GM20000 (cell line): ENCODE measurements at regions not wholly inside any gene's neighbourhood (a gene's known extent, or its start where the extent isn't known, plus 50 kb on each side); places are given as distances from the start of the nearest gene placed in this dataset.

Experiments
- DNase-seq: peaks from one replicate; pipeline ENCODE4 v3.0.0; 2012; ENCODE audit warnings: low spot score
- CTCF ChIP-seq: IDR thresholded peaks from 2 replicates; pipeline ENCODE4 v1.5.1; 2012; ENCODE audit warnings: mild to moderate bottlenecking, control low read depth; ENCODE audit errors: extremely low read depth, missing control alignments

- no peak for TF ChIP-seq CTCF
- DNase-seq: no peak
Measured at GRCh38 chr4:13261486-13262257, 222.5 kb downstream of the RAB28 start.

- no peak for DNase-seq
- no peak for TF ChIP-seq CTCF
Measured at GRCh38 chr4:13260513-13260912, 223.6 kb downstream of the RAB28 start.

GRCh38 chr4:13250263-13250662 is 233.9 kb downstream of the RAB28 start:
- no peak for TF ChIP-seq CTCF
- no peak for DNase-seq

- TF ChIP-seq CTCF: no peak
- DNase-seq: no peak
Measured at GRCh38 chr4:13248621-13249298, 235.4 kb downstream of the RAB28 start.

GRCh38 chr4:13246107-13246506 is 238.0 kb downstream of the RAB28 start:
- DNase-seq: no peak
- TF ChIP-seq CTCF: no peak

- TF ChIP-seq CTCF: no peak
- no peak for DNase-seq
Measured at GRCh38 chr4:13244444-13244843, 239.7 kb downstream of the RAB28 start.

- no peak for DNase-seq
- no peak for TF ChIP-seq CTCF
Measured at GRCh38 chr4:13243152-13243551, 241.0 kb downstream of the RAB28 start.
